ENCODE measurements at regions not wholly inside any gene's neighbourhood (a gene's known extent, or its start where the extent isn't known, plus 50 kb on each side); places are given as distances from the start of the nearest gene placed in this dataset.

DNA sequence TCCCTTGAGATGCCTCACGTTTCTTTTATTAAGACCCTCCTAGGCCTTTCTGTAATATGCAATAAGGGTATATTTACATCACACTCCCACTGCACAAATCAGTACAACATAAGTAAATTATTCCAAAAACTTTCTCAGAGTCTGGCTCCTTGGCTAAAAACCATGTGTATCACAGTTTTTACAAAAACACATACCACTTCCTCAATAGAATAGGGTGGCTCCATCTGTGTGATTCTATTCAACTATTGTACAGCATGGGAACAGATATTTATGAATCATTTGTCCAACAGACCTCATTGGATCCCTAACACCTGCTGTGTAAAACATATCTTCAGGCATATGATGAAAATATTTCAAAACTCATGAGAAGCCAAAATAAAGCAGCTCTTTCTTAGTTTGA, 502.7 kb downstream of the EFNA5 start:
- TF ChIP-seq, protein P1, sequence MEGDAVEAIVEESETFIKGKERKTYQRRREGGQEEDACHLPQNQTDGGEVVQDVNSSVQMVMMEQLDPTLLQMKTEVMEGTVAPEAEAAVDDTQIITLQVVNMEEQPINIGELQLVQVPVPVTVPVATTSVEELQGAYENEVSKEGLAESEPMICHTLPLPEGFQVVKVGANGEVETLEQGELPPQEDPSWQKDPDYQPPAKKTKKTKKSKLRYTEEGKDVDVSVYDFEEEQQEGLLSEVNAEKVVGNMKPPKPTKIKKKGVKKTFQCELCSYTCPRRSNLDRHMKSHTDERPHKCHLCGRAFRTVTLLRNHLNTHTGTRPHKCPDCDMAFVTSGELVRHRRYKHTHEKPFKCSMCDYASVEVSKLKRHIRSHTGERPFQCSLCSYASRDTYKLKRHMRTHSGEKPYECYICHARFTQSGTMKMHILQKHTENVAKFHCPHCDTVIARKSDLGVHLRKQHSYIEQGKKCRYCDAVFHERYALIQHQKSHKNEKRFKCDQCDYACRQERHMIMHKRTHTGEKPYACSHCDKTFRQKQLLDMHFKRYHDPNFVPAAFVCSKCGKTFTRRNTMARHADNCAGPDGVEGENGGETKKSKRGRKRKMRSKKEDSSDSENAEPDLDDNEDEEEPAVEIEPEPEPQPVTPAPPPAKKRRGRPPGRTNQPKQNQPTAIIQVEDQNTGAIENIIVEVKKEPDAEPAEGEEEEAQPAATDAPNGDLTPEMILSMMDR (IDR thresholded peaks at IDR 0.05; ENCODE audit: low read length): no peak
- no peak for TF ChIP-seq EZH2 (IDR thresholded peaks at IDR 0.05; ENCODE audit: borderline replicate concordance, low read length)
